Ascending aorta (tissue), 2 donors: ENCODE measurements at regions not wholly inside any gene's neighbourhood (a gene's known extent, or its start where the extent isn't known, plus 50 kb on each side); places are given as distances from the start of the nearest gene placed in this dataset.

Experiments
- DNase-seq, 2 donors: peaks; one replicate each; pipeline ENCODE4 v3.0.0-alpha.2; 2019; ENCODE audit warnings: low spot score in 2 of 2
- H3K27ac ChIP-seq, 2 donors: fragments of 200-600 bp; sonication (generic); one replicate each; pipeline ENCODE4 v1.5.1; 2016 to 2017; ENCODE audit warnings: mild to moderate bottlenecking in 1 of 2
- H3K27me3 ChIP-seq: fragments of 200-600 bp; sonication (generic); one replicate; pipeline ENCODE4 v1.5.1; 2017
- H3K36me3 ChIP-seq, 2 donors: fragments of 200-600 bp; sonication (generic); one replicate each; pipeline ENCODE4 v1.5.1; 2016
- H3K4me1 ChIP-seq, 2 donors: fragments of 200-600 bp; sonication (generic); one replicate each; pipeline ENCODE4 v1.5.1; 2016 to 2017; ENCODE audit warnings: mild to moderate bottlenecking in 1 of 2
- H3K4me3 ChIP-seq, 2 donors: fragments of 200-600 bp; sonication (generic); one replicate each; pipeline ENCODE4 v1.5.1; 2016 to 2017; ENCODE audit warnings: mild to moderate bottlenecking in 1 of 2
- H3K9me3 ChIP-seq, 2 donors: fragments of 200-600 bp; sonication (generic); one replicate each; pipeline ENCODE4 v1.5.1; 2016
- CTCF ChIP-seq, 3 experiments: fragments of 200-600 bp in 2 of 3; fragments of 450-650 bp in 1 of 3; sonication (generic) in 2 of 3; IDR thresholded peaks; one replicate each; pipeline ENCODE4 v1.5.1; 2016 to 2019; ENCODE audit warnings: antibody characterized with exemption in 3 of 3, mild to moderate bottlenecking in 1 of 3, moderate library complexity in 1 of 3
- intact Hi-C: fragments of 100-400 bp; cut with DNase I; formaldehyde crosslinking; loops from one replicate; pipeline ENCODE4 v1.15.1; 2023

- Histone ChIP-seq H3K9me3 (no peaks in the 10 kb centered on the region), H3K36me3 (no peaks in the 10 kb centered on the region), H3K27me3 (no peaks in the 10 kb centered on the region), H3K4me3 (no peak overlapping the region), H3K4me1 (no peaks in the 10 kb centered on the region), H3K27ac (no peak overlapping the region)
- intact Hi-C loops: no loop called here
- DNase-seq: no peak
- TF ChIP-seq CTCF (IDR thresholded peaks at IDR 0.05): no peak
Observed at GRCh38 chr22:48279461-48279756, 1517.0 kb downstream of the TBC1D22A start.

- Histone ChIP-seq H3K27ac (no peak overlapping the region), H3K4me3 (no peak overlapping the region), H3K27me3 (no peaks in the 10 kb centered on the region), H3K36me3 (no peaks in the 10 kb centered on the region), H3K9me3 (no peaks in the 10 kb centered on the region), H3K4me1 (no peaks in the 10 kb centered on the region)
- intact Hi-C loops: no loop called here
- no peak for DNase-seq
- TF ChIP-seq CTCF (IDR thresholded peaks at IDR 0.05): no peak
Observed at GRCh38 chr22:48278620-48279460, 1516.4 kb downstream of the TBC1D22A start.

DNA sequence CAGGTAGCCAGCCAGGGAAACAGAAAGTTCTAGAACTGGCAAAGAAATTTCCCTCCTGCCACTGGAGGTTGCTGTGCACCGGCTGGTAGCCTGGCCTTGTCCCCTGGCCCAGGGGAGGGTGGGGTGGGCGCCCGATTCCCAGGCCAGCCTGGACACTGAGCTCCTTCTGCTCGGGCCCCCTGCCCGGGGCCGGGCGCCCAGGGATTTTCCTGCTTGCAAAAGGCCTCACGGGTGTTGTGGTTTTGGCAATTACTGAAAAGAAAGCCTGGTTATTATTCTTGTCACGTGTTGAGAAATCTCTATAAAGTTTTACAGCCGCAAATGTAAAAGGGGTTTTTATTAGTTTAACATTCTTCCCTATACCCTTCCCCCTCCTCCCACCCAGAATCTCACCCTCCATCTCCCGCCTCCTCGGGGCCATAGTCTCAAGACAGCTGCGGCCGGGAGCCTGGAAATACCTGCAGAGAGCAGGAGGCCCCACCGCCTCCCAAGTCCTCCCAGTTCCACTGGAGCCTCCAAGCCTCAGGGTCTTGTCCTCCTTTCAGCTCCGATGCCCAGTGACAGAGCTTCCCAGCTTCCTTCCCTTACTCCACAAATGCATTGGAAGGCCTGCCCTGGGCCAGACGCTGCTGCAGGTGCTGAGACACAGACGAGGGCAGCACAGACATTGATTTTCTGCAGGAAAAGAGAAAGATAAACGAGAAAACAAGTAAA lies 1515.6 kb downstream of the TBC1D22A start:
- H3K36me3 ChIP-seq: no peaks in the 10 kb centered on the region
- H3K27ac ChIP-seq: no peak overlapping the region
- H3K4me1 ChIP-seq: no peaks in the 10 kb centered on the region
- no peak for TF ChIP-seq CTCF (IDR thresholded peaks at IDR 0.05)
- no peaks in the 10 kb centered on the region for H3K9me3 ChIP-seq
- DNase-seq: no peak
- H3K4me3 ChIP-seq: no peak overlapping the region
- no peaks in the 10 kb centered on the region for H3K27me3 ChIP-seq
- intact Hi-C loops: no loop called here

GRCh38 chr22:48276994-48277867 lies 1514.8 kb downstream of the TBC1D22A start:
- TF ChIP-seq CTCF (IDR thresholded peaks at IDR 0.05): no peak

DNA sequence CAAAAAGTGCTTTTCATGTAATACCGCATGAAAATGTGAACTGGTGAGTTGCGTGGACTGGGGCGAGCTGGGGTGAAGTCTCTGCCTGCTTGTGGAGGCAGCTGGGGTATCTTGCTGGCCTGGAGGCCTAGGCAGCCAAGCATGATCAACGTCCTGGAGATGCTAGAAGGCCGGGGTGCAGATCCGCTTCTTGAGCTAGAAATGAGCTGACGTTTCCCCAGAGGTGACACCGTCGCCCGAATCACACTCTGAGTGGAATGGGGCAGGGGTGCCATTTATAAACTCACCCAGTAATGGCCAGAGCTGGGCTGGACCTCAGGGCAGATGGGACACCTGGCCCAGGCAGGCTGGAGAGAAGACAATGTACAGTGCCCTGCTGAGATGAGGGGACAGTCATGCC lies 1513.0 kb downstream of the TBC1D22A start:
- no peak for DNase-seq
- no peak for TF ChIP-seq CTCF (IDR thresholded peaks at IDR 0.05)
- Histone ChIP-seq H3K27ac (no peak overlapping the region), H3K4me3 (no peak overlapping the region), H3K9me3 (no peaks in the 10 kb centered on the region), H3K4me1 (no peaks in the 10 kb centered on the region), H3K27me3 (no peaks in the 10 kb centered on the region), H3K36me3 (no peaks in the 10 kb centered on the region)
- intact Hi-C loops: no loop called here

More at GRCh38 chr22:48276994-48277867, 1514.8 kb downstream of the TBC1D22A start:
- Histone ChIP-seq H3K27me3 (no peaks in the 10 kb centered on the region), H3K9me3 (no peaks in the 10 kb centered on the region), H3K27ac (no peak overlapping the region), H3K36me3 (no peaks in the 10 kb centered on the region), H3K4me1 (no peaks in the 10 kb centered on the region), H3K4me3 (no peak overlapping the region)
- intact Hi-C loops: no loop called here
- DNase-seq: no peak
